SK-MEL-5 (cell line): ENCODE measurements at regions not wholly inside any gene's neighbourhood (a gene's known extent, or its start where the extent isn't known, plus 50 kb on each side); places are given as distances from the start of the nearest gene placed in this dataset.

Source experiments
- DNase-seq: peaks from one replicate; pipeline ENCODE4 v3.0.0-alpha.2; 2016; ENCODE audit warnings: low read depth, low spot score
- in situ Hi-C: cut with HindIII; loops from 2 replicates; pipeline ENCODE4 v1.10.0; 2016; ENCODE audit warnings: low sequenced_read_pairs, high pct_unique_total_duplicates, low pct_unique_long_range_greater_than_20kb

DNA sequence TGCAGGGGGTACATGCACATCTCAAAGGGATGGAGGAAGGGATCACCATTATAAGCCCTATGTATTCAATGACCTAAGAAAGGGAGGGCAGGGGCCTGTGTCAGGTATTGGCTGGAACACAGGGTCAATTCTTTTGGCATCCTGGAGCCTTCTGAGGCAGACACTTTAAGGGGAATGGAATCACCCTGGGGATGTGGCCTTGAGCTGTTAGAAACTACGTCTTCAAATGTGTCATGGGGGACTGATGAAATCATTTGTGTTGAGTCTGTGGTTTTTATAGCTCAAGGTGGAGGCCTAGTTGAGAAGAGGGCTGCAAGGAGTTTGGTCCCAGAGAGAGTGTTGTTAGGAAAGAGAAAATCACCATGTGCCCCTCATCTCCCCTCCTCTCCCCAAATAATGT, 206.1 kb upstream of the CELF2 start:
- in situ Hi-C loops = no loop called here

DNA sequence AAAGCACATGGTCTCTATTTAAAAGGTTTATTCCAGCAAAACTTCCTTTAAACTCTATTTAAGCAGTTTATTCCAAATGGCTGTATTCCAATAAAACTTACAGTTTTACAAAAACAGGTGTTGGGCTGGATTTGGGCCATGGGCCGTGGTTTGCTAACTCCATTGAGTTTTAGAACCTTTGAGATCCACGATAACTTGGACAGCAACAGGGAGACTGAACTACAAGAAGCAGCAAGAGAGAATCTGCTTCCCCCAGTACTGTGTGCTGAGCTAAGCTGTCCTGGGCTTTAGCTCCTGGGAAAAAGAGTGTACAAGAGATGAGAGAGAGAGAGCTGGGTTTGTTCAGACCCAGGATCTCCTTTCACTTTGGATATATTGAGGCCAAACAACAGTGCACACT, 204.0 kb upstream of the CELF2 start:
- DNase-seq = no peak
- in situ Hi-C loops = no loop called here

More for the DNA sequence above, 206.1 kb upstream of the CELF2 start:
- no peak for DNase-seq

DNA sequence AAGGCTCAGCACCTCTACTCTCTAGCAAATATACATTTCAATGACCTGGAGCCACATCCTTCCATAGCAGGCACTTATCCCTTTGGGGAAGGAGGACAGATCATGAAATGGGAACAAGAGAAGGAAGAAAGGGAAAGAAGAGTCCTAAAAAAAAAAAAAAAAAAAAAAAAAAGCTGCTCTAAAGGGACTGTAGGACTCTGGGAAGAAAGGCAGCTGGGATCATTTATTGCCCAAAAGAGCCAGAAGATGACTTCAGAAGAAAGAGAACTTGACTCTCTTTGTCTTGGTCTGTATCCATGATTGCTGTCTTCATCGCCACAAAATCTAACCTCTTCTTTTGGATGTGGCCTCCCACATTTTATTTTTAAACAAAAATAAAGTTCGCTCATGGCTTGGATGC, 203.6 kb upstream of the CELF2 start:
- DNase-seq = no peak
- in situ Hi-C loops = no loop called here

DNA sequence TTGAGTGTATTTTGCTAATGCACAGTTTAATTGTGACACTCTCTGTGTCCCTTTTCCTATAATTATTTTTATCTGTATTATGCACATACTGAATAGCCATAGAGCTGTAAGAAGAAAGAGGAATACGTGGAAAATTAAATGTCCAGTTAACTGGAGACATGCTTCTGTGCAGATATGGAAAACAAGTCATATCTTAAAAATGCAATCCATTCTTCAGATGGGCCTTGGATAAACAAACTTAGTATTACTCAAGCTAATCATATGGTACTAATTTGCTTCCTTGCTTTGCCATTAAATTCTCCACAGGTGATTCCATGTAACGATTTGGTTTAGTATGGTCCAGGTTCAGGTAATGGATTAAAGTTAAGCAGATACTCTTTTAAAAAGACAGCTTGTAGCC, 201.2 kb upstream of the CELF2 start:
- in situ Hi-C loops = no loop called here

DNA sequence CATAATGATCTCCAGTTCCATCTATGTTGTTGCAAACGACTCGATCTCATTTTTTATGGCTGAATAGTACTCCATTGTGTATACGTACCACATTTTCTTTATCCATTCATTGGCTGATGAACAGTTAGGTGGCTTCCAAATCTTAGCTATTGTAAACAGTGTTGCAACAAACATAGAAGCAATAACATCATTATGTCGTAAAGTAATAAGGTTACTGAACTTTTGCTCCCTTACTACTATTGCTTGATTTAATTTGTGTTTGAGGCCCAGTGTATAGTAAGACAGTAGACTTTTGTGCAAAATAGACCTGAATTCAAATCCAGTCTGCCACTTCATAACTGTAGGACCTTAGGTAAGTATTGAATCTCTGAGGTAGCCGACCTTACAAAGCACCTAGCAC, 200.1 kb upstream of the CELF2 start:
- DNase-seq = no peak
- in situ Hi-C loops = no loop called here

More for the DNA sequence above, 201.2 kb upstream of the CELF2 start:
- DNase-seq = no peak

DNA sequence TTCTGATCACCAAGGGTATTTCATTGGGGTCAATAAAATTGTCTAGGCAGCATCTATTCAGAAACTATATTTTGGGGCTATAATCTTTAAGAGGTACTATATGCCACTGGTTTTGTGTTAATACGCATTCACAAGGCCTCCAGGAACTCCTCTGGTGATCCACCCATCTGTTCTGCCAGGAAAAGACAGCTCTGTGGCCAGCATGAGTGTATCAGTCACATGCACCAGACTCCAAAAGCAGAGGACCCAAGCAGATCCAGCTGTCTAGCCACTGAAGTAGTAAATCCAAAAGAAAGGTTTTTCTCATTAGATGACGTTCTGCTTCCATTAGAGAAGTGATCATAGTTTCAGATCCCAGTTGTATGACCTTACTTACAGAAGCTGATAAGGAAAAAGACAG, 199.6 kb upstream of the CELF2 start:
- in situ Hi-C loops = no loop called here
- DNase-seq = no peak

DNA sequence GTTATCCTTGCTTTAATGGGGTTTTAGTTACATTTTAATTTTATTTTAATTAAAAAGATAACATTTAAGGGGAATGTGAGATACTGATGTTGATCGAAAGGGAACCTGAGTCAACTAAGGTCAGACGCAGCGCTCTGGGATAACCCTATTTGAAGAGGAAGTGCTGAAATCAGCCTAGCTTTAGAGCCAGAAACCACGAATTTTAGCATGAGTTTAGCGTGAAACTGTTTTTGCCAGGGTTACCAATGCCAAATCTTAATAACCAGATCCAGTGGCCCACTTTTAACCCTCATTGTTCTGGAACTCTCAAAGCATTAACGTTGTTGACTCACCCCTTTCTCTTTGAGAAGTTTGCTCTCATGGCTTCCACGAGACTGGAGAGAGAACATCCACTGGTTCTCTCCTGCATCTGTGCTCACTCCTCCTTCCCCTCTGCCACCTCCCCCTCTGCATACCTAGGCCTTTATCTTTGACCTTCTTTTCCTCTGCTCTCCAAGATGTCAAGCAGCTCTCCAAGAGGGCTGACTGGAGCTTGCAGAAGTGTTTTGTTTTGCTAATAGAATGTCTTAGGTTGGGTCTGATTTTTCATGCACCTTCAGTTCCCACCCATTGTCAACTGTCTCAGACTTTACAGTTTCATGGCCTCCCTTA, 198.3 kb upstream of the CELF2 start:
- in situ Hi-C loops = no loop called here
- no peak for DNase-seq

DNA sequence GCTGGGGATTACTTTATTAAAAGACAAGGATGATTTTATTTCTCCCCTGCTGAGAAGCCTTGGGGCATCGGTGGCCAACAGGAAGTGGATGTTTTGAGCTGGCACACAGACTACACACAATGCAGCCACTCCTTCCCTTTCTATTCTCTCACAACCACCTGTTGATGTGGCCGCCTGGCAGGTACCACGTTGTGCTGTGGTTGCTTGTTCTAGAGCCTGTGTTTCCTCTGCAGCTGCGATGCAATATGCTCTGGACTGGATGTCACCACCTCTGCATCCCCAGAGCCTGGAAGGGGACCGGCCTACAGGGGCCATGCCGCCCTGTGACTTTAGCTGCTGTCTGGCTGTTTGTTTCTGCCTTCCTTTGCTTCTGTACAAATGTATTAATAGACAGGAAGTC, 195.7 kb upstream of the CELF2 start:
- in situ Hi-C loops = no loop called here
- DNase-seq = no peak

DNA sequence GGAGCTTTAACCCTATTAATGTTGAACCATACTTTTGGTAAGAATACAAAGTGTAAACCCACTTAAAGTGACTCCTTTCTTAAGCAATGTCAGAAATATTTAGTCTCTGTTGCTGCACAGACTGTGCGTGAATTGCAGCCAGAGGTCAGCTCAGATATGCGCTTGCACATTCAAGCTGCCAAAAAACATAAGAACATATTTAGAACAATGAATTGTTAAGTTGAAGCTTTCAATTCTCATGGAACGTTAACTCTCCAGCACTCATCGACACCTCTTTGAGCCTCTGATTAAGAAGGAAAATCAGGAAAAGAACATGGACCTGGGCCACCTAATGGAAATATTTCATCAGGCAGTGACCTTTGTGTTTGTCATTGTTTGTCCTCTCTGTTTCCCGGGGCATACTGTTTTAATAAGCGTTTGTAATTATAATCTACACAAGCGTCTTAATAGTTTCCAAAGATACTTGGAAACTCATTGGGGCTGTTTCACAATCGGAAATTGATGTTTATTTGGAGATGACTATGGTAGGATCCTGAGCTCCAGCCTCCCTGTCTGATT, 193.0 kb upstream of the CELF2 start:
- in situ Hi-C loops = no loop called here
- DNase-seq = no peak

DNA sequence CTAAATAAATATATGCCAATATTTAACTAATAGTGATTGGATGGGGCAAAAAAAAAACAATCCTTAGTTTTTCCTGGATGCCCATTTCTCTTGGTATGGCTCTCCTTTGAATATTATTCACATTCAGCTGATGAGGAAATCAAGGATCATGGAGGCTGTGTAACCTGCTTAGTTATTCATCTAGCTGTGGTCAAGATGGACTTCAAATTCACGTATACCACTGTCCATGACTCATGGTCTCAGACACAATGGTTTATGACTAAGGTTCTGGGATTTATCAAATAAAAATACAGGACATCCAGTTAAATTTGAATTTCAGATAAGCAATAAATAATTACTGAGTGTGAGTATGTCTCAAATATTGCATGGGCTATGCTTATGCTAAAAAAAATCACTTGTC, 191.5 kb upstream of the CELF2 start:
- in situ Hi-C loops = no loop called here
- no peak for DNase-seq

DNA sequence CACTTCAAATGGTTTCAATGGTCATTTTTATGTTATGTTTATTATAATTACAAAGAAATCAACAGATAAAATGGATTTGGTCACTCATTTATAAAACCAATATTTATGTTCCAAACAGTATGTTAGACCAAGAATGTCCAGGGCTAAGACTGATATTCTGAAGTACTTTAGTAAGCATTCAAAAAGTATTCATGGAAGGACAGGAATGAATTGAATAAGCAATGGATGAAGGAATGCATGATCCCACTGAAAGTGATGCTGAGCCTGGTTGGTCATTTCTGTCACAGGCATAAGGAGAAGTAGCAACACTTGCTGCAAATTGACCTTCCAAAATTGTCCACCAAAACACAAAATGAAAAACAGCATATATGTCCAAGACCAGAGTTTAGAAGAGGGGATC, 189.0 kb upstream of the CELF2 start:
- in situ Hi-C loops = no loop called here

DNA sequence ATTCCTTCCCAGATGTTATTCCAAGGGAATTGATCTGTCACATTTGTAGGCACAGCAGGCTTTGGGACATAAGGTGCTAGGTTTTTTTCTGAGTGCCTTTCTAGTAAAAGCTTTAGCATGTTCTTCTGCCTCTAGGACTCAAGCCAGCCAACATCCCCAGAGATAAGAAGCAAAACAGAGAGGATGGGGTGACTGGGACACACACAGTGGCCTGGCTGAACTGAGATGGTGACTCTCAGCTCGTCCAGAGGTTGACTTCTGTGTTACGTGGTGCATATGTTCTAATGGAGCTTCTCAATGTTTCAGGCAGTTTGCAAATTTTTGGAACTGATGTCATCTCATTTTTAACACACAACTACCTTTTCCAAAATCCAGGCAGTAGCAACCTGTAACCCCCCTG, 188.1 kb upstream of the CELF2 start:
- DNase-seq = no peak
- in situ Hi-C loops = no loop called here

More for the DNA sequence above, 189.0 kb upstream of the CELF2 start:
- DNase-seq = no peak

DNA sequence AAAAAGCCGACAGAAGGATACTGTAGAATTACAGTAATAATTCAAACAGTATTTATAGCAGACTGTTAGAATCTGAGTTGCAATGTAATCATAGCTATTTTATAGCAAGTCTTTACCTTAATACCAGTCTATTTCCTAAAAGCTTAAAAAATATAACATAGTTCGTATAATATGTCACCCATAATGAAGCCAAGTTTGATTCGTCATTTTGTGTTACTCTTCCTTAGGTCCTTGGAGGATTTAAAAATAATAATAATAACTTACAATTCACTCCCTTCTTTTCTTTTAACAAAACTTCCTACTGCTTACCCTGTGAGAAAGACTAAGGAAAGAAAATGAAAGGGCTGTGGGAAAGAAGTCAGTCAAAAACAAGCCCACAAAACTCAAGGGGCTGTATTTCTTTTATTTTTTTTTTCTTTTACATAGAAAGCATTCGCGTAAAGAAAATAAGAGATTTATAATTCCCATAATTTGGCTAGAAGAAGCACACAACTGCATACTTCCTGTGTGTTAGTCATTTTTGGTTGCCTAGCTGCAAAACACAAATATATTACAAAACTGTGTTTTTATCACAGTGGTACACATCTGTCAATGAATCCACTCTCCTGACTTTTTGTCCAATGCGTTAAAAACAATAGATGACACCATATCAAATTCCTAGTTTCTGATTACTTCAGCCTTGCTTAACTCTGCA, 187.2 kb upstream of the CELF2 start:
- no peak for DNase-seq

DNA sequence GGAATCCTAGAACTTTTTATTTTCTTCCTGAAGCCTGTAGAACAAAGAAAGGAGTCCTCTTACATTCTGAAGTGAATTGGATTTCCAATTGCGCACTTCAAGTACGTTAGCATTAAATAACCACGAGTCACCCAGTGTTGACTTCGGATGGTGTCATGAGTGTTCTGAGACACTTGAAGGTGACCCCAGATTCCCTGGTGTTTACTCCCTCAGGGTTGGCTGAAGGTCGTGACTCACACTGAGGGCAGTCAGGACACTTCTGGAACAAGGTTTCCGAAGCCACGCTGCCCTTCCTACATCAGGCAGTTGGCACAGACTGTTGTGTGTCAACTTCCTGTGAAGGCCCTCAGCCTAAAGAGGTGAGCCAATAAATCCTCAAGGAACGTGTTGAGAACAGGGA, 186.6 kb upstream of the CELF2 start:
- in situ Hi-C loops = no loop called here
- no peak for DNase-seq

More for the DNA sequence above, 187.2 kb upstream of the CELF2 start:
- in situ Hi-C loops = no loop called here

DNA sequence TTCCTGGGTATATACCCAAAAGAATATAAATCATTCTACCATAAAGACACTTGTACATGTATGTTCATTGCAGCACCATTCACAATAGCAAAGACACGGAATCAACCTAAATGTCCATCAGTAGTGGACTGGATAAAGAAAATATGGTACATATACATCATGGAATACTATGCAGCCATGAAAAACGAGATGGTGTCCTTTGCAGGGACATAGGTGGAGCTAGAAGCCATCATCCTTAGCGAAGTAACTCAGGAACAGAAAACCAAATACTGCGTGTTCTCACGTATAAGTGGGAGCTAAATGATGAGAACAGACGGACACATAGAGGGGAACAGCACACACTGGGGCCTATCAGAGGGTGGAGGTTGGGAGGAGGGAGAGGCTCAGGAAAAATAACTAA, 183.7 kb upstream of the CELF2 start:
- DNase-seq = no peak
- in situ Hi-C loops = no loop called here

DNA sequence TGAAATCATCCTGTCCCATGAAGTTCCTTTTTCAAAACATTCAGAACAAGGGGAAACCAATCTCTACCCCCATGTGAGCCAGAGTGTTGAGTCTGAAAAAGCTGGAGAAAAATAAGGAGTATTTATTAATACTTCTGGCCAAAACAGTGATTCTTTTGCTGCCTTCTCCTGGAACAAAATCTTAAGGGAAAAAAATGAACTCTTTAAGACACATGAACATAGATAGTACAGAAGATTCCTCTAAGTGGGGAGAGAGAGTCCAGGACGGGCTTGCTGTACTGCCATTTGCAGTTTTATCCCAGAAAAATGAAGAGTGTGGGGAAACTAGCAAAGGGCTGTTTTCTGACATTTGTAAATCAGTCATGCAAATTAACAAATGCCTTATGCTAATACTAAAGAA, 173.4 kb upstream of the CELF2 start:
- in situ Hi-C loops = no loop called here
- no peak for DNase-seq

DNA sequence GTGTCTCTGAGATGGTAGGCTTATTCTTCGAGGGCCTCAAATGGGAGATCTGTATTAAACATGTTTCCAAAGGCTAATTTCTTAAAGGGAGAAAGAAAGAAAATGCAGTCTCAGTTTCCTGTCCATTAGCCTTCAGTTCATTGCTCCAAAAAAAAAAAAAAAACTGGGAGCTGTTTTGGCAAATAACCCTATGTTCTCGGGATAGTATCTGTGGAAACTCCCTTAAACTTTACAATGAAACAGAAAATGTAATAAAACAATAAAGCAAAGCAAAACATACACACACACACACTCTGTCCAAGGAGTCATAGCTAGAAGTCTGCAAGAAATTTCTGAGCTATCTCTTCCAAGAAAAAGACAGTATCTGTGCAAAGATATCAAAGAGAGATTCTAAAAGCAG, 172.5 kb upstream of the CELF2 start:
- in situ Hi-C loops = no loop called here
- no peak for DNase-seq

DNA sequence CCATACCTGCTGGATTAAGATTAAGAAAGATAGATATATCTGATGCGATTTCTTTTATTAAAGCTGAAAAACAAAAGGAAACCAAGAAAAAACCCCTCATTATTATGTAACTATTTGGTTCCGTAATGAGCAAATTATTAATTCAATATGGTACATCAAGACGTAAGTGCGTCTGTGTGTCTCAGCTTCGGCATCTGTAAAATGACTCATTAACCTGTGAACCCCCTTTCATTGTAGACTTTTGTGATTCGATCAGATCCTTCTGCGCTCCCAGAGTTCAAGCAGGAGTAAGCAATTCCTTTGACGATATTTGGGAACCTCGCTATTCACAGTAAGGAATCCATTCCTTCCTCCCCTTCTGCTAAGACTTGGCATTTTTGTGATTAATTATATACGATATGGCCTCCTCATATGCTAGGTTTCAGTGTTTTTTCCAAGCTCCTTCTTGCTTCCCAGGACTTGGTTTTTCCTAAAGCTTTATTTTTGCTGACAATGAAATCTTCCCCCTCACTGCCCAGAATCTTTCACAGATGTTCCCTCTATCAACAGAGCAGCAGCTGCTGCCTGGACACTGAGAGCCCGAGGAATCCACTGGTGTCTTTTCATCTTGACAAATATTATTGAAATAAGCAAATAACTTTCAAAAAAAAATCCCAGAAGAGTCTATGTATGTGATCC, 171.7 kb upstream of the CELF2 start:
- in situ Hi-C loops = no loop called here
- no peak for DNase-seq

DNA sequence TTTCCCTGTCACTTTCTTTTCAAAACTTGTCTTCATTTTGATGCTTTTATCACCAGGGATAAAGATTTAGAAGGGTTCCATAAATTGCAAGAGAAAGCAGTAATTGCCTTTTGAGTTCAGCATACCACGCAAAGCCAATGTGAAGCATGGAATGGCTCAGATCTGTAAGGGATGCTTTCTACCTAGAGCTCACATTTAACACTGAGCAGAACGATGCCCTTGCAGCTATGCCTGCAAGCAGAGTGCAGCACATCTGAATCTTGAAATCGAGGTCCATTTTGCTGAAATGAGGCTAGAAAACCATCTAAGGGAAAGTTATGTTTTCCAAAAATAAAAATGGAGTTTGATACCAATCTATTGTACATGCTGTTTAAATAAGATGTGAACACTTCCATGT, 171.2 kb upstream of the CELF2 start:
- in situ Hi-C loops = no loop called here
- DNase-seq = no peak
